GM12874 (cell line): ENCODE measurements at regions not wholly inside any gene's neighbourhood (a gene's known extent, or its start where the extent isn't known, plus 50 kb on each side); places are given as distances from the start of the nearest gene placed in this dataset.

Experiments used
- CTCF ChIP-seq: IDR thresholded peaks from 2 replicates; pipeline ENCODE4 v1.5.1; 2011; ENCODE audit warnings: low read depth, mild to moderate bottlenecking, control low read depth, low read length, moderate library complexity; ENCODE audit not compliant: insufficient read depth

- TF ChIP-seq CTCF: no peak
These were observed 862.7 kb downstream of the DTWD2 start for GRCh38 chr5:118125687-118126086.

- TF ChIP-seq CTCF: no peak
These were observed 867.1 kb downstream of the DTWD2 start for GRCh38 chr5:118121258-118121657.

GRCh38 chr5:118115791-118116190 is 872.6 kb downstream of the DTWD2 start:
- no peak for TF ChIP-seq CTCF

GRCh38 chr5:118111956-118112355 is 876.4 kb downstream of the DTWD2 start:
- TF ChIP-seq CTCF: no peak

DNA sequence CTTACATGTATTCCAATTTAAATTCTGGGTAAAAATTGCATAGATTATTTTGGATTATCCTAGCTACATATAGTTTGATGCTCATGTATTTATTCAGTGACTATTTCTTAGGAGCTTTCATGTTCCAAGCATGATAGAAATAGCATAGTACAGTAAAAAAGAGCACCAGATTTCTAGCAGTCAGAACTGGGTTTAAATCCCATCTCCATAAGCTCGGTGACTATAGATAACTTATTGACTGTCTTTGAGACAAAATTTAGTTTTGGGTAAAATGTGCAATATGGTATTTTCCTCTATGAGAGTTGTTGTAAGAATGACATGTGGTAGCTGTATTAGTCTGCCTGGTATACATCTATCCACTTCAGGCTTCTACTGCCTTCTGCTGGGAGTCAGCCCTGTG is 889.6 kb downstream of the DTWD2 start:
- TF ChIP-seq CTCF: no peak

GRCh38 chr5:118095115-118095514 is 893.2 kb downstream of the DTWD2 start:
- TF ChIP-seq CTCF: no peak

DNA sequence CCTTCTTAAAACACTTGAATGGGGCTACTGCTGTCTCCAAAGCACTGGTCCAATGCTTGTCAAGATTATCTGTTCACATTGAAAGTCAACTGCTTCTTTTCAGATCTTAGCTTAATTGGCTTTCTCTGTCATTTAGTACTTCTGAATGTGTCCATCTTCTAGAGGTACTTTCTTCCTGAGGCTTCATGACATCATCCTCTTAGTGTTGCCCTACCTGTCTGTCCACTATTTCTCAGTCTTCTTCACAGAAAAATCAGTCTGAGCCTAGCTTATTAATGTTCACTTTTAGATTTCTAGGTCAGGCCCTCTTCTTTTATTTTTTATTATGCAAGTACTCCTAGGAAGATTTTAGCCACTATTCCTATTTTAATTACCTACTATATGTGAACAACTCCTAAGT is 899.9 kb downstream of the DTWD2 start:
- no peak for TF ChIP-seq CTCF

- no peak for TF ChIP-seq CTCF
These were observed 911.9 kb downstream of the DTWD2 start for GRCh38 chr5:118076490-118076889.
